Suppressor macrophage treated with lipopolysaccharide for 1 hour (primary cell): ENCODE measurements at regions not wholly inside any gene's neighbourhood (a gene's known extent, or its start where the extent isn't known, plus 50 kb on each side); places are given as distances from the start of the nearest gene placed in this dataset.
"Not testable (repeated sequence)": the region's sequence is repeated elsewhere in the genome, so short reads cannot be mapped to it uniquely, and the experiment has no call there.

Source experiments
- DNase-seq, 3 donors: peaks; one replicate each; pipeline ENCODE4 v3.0.0-alpha.2; 2020 to 2022

DNA sequence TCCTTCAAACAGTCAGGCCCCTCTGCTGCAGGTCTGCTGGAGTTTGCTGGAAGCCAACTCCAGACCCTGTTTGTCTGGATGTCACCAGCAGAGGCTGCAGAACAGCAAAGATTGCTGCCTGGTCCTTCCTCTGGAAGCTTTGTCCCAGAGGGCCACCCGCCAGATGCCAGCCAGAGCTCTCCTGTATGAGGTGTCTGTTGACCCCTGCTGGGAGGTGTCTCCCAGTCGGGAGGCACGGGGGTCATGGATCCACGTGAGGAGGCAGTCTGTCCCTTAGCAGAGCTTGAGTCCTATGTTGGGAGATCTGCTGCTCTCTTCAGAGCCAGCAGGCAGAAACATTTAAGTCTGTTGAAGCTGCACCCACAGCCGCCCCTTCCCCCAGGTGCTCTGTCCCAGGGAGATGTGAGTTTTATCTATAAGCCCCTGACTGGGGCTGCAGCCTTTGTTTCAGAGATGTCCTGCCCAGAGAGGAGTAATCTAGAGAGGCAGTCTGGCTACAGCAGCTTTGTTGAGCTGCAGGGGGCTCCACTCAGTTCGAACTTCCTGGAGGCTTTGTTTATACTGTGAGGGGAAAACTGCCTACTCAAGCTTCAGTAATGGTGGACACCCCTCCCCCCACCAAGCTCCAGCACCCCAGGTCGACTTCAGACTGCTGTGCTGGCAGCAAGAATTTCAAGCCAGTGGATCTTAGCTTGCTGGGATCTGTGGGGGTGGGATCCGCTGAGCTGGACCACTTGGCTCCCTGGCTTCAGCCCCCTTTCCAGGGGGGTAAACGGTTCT lies 72.1 kb downstream of the OGFRL1 start:
- not testable (repeated sequence) for DNase-seq

DNA sequence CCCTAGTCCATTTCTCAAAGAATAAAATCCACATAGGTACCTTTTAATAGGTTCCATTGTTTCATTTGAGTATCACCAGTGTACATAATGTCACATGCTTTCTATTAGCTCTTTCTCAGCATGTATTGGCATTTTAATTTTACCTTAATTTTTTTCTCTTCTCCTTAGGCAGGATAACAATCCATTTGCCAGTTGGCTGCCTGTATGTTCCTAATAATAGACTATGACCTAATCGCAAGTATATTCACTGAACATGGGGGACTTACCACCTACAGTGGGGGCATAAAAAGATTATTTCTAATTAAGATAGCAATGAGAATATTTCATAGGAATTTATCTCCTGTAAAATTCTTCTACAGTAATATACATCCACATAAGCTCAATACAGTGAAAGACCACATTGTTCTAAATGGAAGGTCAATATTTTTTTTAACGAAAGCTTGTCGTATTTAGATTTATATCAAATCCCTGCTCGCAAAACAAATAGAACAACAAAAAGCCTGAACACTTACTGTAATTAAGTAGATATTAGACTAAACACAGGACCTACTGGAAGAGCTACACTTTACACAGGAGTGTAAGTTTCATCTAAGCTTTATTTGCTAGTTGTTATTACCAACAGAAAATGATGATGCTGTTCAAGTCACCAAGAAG lies 76.4 kb downstream of the OGFRL1 start:
- no peak for DNase-seq

DNA sequence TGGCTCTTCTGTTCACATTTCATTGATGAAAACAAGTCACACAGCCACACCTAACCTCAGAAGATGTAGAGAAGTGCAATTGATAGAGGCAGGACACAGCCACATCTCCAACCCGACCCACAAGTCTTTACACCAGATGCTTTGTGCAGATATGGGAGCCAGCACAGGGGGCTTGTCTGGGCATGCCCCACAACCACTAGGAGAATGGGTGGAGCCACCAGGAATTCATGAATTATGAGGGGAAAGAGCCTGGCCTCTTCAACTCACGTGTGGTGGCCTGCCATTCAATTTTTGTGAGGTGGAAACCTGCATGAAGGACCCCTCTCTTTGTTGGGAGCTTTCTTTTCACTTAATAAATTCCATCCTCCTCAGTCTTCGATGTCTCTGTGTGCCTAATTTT lies 79.1 kb downstream of the OGFRL1 start:
- no peak for DNase-seq

DNA sequence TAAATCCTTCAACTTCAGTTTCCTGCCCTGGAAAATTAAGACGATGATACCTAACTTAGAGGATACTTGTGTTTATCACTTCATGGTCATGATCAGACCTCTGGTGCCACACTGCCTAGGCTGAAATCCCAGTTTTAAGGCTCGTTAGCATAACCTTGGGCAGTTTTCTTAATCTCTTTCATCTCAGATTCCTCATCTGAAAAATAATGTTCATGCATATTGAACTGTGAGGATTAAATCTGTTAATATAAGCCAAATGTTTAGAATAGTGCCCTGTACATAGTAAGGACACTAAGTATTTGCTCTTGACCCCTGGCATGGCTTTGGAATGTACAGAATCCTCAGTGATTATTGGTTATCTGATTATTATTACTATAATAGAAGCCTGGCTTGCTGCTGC lies 79.7 kb downstream of the OGFRL1 start:
- no peak for DNase-seq

DNA sequence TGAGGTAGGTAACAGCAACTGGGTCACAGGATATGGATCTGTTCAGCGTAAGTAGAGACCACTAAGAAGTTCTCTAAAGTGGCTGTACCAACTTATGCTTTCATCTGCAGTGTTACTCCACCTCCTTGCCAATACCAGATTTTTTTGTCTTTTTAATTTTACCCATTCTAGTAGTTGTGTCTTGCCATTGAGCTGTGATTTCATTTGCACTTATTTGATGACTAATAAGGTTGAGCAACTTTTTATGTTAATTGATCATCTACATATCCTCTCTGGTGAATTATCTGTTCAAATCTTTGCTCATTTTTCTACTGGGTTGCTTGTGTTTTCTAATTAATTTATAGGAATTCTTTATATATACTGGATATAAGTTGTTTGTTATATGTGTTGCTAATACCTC lies 82.9 kb downstream of the OGFRL1 start:
- no peak for DNase-seq

DNA sequence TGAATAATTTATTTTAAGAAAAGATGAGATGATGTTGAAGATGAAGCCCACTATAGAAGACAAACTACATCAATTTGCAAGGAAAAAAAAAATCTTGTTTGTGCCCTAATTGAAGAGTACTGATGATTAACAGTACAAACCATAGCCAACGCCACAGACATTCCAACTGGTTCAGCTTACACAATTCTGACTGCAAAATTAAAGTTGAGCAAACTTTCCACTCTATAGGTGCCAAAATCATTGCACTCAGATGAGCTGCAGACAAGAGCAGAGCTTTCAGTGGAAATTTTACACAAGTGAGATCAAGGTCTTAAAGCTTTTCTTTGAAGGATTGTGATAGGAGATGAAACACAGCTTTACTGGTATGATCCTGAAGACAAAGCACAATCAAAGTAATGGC lies 85.3 kb downstream of the OGFRL1 start:
- DNase-seq, result no peak

DNA sequence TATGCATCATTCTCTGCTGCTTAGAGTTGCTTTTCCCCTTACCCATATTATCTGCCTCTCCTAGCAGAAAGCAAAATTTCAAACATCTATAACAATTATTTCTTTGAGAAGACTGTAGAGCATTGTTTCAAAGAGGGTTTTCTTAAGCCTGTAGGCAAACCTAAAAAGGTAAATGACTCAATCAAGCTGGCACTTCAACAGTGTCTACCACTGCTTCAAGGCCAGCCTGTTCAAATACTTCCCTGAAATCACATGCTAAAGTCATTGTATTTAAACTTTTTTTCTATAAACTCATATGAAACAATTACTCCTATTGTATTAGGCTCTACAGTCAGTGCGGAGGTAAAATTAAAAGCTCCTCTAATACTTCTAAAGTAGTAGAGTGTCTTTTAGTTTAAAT lies 87.1 kb downstream of the OGFRL1 start:
- DNase-seq, result no peak

DNA sequence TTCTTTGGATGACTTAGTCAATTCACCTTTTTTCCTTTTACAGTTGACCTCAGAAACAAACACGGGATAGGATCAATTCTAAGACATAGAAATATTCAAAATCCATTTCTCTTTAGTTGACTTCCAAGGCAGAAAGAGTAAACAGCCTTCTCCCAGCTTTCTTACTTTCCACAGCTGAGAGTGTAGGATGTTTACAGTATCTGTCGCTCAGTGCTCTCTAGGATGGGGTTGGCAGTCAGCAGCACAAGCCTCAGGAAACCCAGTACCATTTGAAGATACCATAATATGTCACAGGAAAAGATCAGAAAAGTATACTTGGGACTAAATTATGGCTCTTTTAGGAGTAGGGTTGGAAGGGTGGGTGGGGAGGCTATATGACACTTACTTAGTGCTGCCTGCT lies 88.2 kb downstream of the OGFRL1 start:
- no peak for DNase-seq

DNA sequence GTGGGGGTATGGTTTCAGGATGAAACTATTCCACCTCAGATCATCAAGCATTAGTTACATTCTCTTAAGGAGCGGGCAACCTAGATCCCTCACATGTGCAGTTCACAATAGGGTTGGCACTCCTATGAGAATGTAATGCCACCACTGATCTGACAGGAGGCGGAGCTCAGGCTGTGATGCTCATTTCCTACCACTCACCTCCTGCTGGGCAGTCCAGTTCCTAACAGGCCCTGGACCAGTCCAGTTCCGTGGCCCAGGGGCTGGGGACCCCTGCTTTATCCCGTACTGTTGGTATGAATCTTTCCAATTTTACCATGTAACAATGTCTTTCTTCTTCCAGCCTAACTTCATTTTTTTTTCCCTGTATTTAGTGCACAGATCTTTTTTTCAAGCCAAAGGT lies 94.9 kb downstream of the OGFRL1 start:
- DNase-seq, result peak in 1 of 3 donors; percentile 25

DNA sequence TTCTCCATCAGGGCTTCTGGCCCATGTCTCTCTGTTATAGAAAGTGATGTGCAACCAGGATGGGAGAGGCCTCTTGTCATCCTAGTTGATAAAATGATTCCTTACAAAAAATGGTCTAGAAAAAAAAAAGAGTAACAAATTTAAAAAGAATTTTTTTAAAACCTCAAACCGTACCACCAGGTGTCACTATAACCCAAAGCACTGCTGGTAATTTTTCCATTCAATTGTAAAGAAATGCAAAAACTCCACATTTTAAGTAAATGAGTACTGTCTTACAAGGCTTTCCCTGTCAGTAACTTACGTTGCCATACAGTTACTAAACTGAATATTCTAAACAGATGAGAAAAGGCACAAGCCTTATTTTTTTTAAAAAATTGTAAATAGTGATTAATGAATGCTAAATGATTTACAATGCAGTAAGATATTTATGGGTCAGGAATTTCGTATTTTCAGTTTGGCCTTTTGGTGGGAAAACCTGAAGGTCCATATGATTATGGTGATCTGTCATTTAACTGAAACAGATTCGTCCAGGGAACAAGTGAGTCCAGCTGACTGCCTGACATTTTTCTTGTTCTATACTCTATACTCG lies 95.4 kb downstream of the OGFRL1 start:
- DNase-seq, result peak; percentile 67 to 76 (median 71)

DNA sequence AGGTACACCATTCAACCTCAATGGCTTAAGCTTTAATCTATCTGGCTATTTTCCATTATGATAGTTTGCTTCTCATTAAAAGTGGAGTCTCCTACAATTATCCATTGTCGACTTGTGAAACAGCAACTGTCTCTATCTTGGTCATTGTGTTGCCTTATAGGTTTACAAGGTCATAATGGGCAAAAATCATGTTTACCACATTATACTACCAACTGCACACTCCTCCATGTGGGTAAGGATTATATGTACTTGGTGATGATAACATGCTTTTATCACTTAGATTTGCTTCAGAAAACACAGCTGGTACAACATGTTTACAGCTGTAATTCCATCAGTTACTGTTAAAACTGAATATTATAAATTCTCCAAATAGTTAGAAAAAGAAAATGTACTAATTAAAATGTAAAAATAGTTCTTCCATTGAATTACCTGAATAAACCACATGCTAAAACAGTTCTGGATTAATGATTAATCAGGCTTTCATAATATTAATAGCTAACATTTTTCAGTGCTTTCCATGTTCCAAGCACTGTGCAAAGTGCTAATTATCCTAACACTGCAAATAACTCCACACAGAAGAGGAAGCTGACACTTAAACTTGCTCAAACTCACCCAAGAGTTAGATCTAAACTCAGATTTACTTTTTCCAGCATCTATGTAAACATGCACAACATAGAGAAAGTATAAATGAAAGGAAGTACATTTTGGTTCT lies 96.7 kb downstream of the OGFRL1 start:
- DNase-seq, result no peak

DNA sequence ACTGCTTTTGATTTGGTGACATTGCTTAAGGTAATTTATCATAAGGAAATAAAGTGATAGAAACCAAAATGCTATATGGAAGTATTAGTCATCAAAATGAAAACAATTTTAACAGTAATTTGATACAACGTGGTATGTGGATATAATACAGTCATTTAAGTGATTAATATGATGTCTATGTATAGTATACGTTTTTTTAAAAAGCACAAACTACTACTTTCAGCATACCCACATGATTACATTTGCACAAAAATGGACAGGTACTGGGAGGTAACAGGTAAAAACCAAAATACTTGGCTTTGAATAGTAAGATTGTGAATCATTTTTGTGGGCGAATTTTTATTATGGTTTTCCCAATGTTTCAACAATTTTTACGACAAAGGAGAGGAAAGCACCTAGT lies 97.6 kb downstream of the OGFRL1 start:
- DNase-seq, result no peak

DNA sequence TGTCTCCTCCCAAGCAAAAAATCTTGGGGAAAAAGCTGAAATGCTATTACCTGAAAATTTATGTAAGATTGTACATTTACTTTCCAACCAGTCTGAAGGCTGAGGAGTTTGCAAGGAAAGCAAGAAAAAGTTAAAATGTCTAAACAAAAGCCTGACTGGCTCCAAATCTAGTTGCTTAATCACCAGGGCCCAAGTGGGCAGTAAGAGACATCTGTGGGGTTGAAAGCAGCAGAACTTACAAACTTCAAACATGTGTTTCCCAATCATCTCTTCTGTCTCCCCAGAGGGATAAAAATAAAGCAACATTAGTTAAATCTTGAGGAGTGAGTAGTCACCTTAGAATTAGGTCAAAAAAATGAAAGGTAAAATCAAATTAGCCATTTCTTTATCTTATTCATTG lies 98.6 kb downstream of the OGFRL1 start:
- no peak for DNase-seq

DNA sequence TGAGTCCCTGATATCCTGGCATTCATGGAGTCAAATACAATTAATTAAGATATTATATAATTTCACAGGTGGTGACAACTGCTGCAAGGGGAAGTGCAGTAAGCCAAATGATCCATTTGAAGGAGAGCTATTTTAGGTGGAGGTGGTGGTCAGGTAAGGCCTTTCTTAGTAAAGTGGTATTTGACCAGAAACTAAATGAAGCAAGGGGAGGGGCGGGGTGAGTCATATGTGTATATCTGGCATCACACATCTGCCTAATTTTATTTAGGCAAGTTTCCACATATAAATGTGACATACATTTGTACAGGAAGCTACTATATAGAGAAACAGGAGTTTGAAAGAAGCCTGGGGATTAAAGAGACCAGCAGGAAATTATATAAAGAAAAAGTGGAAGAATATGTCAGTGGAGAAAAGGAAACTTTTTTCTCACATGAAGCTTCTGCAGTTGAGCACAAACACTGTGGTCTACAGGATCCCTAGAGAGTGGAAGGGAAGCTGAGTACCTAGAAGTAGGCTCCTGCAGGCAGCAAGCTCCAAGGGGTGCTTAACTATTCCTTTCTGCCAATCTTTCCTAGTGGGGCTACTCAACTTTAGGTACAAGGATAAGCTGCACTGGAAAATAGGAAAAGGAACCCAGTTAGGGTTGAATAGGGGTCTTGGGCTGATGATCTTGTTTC lies 99.6 kb downstream of the OGFRL1 start:
- DNase-seq, result no peak

DNA sequence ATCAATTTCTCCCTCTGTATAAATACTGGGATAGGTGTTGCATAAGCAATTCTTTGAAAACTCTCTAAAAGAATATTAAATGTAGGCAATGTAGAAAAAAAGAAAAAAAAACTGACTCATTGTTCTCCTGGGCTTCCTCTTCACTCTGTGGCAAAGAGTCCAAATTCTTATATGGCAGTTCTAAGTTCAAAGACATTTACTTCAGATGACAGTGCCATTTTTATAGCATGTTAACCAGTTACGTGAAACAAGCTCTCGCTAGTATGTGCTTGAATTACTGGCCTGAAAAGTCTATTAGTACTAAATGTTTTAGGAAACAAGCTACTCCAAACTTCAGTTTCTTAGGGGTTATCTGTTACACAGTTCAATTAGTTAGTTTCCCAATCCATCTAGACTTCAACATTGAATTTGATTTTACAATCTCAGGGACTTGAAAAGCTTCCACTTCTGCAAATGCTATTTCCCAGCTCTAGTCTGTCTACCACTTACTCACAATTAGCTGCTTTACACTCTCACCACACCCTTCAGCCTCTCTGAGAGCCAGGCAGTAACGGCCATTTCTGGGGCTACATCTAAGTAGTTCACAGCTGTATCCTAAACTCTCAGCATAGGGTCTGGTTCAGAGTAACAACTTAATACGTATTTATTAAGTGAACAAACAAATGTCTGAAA lies 100.4 kb downstream of the OGFRL1 start:
- DNase-seq, result no peak

DNA sequence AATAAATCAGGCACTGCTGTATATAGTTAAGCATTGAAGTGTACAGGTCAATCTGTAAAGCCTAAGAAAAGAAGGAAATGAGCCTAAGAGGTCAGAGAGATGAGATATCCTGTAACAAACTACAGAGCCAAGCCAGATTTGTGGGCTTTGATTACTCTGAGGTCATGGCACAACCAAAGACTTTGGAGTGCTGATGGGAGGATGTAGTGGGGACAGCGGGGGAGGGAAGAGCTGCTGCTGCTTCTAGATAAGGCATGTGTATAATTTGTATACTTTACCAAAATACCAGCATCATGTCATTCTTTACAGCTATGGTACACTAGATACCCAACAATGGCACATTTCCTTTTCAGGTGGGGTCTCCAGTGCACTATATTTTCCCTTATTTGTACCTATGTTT lies 102.5 kb downstream of the OGFRL1 start:
- DNase-seq, result no peak

DNA sequence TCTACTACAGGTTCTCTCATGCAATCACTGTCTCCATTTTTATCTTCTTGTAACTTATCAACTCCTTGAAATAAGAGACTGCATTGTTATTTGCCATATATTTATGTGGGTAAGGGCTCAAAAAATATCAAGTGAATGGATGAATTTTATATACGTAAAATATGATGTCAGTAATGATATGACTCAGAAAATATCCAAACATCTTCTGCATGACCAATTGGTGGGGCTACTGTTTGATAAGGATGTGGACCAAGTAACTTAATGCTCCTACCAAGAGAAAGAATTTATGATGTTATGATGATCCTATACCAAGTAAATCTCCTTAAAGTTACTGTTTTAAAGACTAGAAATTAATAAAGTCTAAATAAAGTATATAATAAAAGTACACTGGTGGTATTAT lies 103.7 kb downstream of the OGFRL1 start:
- no peak for DNase-seq

DNA sequence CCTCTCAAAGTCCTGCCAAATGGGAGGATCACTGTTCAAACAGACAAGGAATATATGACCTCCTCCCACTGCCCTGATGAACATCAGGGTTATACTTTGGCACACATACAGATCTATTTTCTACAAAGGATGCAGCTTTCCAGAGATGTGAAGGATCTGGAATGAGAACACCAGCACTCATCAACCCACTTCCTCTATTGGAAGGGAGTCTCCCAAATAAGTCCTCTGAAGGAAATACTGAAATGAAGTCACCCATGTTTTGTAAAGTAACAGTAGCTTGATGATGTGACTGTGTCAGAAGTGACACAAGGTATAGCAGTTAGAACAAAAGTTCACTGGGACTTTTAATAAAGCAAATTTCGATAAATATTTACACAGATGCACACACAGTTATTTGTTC lies 104.9 kb downstream of the OGFRL1 start:
- peak; percentile 64 to 77 (median 75) for DNase-seq

DNA sequence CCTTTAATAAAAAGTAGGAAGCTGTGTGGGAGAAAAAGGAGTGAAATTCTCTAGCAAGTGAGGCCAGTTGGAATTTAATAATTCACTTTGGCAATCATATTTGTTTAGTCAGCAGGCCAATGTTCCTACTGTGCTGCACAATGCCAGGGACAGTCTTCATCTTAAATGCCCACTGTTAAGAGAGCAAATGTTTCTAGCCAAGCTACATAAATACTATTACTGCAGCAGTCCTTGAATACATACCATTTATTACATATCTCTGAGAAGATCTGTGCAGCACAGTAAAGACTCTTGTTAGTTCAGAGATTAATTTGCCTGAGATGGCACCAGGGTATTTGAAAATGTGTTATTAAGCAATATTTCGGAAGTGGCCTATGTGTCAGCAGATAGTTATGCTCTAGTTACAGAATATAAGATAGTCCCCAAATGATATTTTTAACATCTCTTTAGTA lies 105.4 kb downstream of the OGFRL1 start:
- DNase-seq, result peak; percentile 14 to 28 (median 26)

DNA sequence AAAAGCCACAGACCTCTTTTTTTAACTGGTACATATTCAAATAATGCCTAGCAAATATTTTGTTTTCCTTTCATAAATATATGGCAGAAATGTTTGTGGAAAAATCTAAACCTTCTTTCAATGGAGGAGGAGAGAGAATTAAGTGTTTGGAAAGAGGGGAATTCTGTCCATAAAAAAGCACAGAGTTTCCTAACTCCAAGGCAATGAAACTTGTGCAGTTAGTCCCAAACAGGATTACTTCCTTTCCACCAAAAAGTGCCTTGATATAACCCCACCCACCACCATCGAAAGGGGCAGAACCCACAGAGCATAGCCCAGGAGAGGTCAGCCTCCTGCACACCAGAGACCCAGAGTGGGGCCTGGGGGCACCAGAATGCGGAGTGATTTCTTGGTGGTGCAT lies 106.3 kb downstream of the OGFRL1 start:
- peak; percentile 22 to 42 (median 31) for DNase-seq

DNA sequence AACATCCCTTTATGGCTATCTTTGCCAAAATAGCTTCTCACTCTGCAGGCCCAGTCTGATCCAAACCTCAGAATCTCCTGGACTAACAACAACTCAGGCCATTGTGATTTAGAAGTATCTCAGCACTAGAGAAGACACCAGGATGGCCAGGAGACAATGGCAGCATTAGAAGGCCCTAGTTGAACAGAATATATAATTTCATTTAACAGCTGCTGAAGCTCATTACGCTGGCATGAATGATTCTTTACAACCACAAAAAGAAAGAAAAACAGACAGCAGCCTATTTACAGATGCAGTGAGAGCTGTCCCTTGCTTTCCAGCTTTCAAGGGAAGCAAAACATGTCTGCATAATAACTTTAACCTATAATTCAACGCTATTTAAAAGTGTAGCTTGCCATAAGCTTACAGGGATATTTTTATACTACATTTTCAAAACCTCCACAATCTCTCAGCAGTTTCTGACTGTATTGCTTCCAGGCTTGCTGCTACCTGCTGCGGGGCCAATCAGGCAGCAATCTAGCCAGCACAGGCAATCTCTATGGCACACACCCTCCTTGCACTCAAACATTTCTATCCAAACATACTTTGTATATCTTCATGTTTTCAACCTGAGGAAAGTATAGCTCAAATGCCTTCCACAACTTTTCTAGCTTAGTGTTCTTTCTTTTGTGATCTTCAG lies 107.3 kb downstream of the OGFRL1 start:
- no peak for DNase-seq

DNA sequence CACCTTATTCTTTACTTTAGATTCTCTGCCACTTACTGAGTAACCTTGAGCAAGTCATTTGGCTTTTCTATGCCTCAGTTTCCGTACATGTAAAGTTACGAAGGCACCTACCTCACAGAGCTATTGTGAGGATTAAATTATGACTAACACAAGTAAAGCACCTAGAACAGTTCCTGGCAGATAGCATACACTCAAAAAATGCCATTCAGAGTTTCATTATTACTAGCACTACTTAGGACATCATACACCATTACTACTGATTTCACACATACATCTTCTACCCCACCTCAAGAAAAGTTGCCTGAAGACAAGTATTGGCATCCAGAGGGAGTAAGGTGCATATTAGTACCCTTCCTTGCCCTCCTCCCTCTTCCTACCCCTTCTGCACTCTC lies 107.8 kb downstream of the OGFRL1 start:
- no peak for DNase-seq
